Calu3 (cell line): ENCODE measurements at regions not wholly inside any gene's neighbourhood (a gene's known extent, or its start where the extent isn't known, plus 50 kb on each side); places are given as distances from the start of the nearest gene placed in this dataset.

Source experiments
- BruUV-seq: library from RNA; stranded (reverse); fragments of 400-500 nt; replicated peaks from 2 replicates; lab custom pipeline; 2021; lab: Mats Ljungman, UMichigan
- CTCF ChIA-PET: fragments of 300-600 bp; sonication (Branson Sonifier 250); formaldehyde crosslinking; loops from one replicate; lab custom pipeline; 2022; ENCODE audit warnings: antibody characterized with exemption; lab: Charles Lee
- DNase-seq: peaks from one replicate; pipeline ENCODE4 v3.0.0; 2022
- H3K27ac Mint-ChIP-seq: one replicate; pipeline ENCODE4 v1.8.0; 2022; ENCODE audit warnings: mixed read lengths; ENCODE audit not compliant: unreplicated experiment
- H3K27me3 Mint-ChIP-seq: one replicate; pipeline ENCODE4 v1.8.0; 2022; ENCODE audit warnings: mixed read lengths; ENCODE audit not compliant: unreplicated experiment
- H3K36me3 Mint-ChIP-seq: one replicate; pipeline ENCODE4 v1.8.0; 2022; ENCODE audit warnings: mild to moderate bottlenecking, moderate library complexity, mixed read lengths; ENCODE audit not compliant: insufficient read depth, unreplicated experiment
- H3K4me1 Mint-ChIP-seq: one replicate; pipeline ENCODE4 v1.8.0; 2022; ENCODE audit warnings: mild to moderate bottlenecking, low read depth, mixed read lengths; ENCODE audit not compliant: unreplicated experiment
- H3K4me3 Mint-ChIP-seq: one replicate; pipeline ENCODE4 v1.8.0; 2022; ENCODE audit warnings: mild to moderate bottlenecking, low read depth, moderate library complexity, mixed read lengths; ENCODE audit not compliant: unreplicated experiment
- H3K9me3 Mint-ChIP-seq: one replicate; pipeline ENCODE4 v1.8.0; 2022; ENCODE audit warnings: low read depth, mixed read lengths; ENCODE audit not compliant: unreplicated experiment
- intact Hi-C: fragments of 100-400 bp; cut with micrococcal nuclease; formaldehyde crosslinking; loops from one replicate; pipeline ENCODE4 v1.10.0; 2022; ENCODE audit not compliant: unreplicated experiment
- TF ChIP-seq, protein P1 (sequence below): fragments of 200-600 bp; IDR thresholded peaks from one replicate; pipeline ENCODE4 v1.8.0; 2022; ENCODE audit warnings: antibody characterized with exemption; ENCODE audit not compliant: unreplicated experiment

DNA sequence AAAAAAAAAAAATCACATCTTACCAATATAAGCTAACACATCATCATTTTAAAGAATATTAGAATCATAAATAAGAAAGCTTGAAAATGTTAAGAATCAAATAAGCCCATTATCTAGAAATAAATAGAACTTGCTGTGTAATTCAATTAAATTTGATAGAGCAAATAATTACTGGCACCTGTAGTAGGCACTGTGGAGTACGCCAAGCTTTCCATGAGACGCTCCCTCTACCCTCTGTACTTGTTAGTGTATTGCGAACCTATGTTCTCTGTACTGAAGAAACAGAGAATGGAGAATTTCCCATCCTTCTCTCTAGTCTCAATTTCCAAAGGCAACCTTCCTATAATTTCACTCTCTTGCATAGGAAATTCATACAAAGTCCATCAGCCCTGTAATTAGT is 61.7 kb upstream of the HAND2 start:
- CTCF ChIA-PET: no interaction called here
- H3K9me3 Mint-ChIP-seq: no peaks in the 10 kb centered on the region
- DNase-seq: no peak
- no peaks in the 10 kb centered on the region for H3K36me3 Mint-ChIP-seq
- TF ChIP-seq, protein P1, sequence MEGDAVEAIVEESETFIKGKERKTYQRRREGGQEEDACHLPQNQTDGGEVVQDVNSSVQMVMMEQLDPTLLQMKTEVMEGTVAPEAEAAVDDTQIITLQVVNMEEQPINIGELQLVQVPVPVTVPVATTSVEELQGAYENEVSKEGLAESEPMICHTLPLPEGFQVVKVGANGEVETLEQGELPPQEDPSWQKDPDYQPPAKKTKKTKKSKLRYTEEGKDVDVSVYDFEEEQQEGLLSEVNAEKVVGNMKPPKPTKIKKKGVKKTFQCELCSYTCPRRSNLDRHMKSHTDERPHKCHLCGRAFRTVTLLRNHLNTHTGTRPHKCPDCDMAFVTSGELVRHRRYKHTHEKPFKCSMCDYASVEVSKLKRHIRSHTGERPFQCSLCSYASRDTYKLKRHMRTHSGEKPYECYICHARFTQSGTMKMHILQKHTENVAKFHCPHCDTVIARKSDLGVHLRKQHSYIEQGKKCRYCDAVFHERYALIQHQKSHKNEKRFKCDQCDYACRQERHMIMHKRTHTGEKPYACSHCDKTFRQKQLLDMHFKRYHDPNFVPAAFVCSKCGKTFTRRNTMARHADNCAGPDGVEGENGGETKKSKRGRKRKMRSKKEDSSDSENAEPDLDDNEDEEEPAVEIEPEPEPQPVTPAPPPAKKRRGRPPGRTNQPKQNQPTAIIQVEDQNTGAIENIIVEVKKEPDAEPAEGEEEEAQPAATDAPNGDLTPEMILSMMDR: no peak
- H3K4me1 Mint-ChIP-seq: no peaks in the 10 kb centered on the region
- intact Hi-C loops: no loop called here
- H3K4me3 Mint-ChIP-seq: no peak overlapping the region
- no peaks in the 10 kb centered on the region for H3K27me3 Mint-ChIP-seq
- no peak overlapping the region for H3K27ac Mint-ChIP-seq
- BruUV-seq: no TSS peak

DNA sequence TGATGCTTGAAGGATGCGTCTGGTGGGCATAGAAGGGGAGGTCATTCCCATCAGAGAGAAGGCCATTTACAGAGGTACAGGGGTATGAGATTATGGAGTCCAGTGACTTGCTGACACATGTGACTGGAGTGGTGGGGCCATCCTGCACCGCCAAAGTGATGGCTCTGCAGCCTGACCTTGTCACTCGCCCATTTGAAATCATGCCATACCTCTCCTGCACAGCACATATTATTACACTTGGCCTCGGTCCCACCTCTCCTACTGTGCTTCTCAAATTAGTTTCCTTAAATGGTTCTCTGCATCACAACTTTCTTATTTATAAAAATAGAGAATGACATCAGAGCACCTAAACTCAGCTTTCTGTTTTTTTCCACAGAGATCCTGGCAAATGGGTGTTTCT is 60.7 kb upstream of the HAND2 start:
- Mint-ChIP-seq H3K4me3 (no peak overlapping the region), H3K27ac (no peak overlapping the region), H3K36me3 (no peaks in the 10 kb centered on the region), H3K27me3 (no peaks in the 10 kb centered on the region), H3K4me1 (no peaks in the 10 kb centered on the region), H3K9me3 (no peaks in the 10 kb centered on the region)
- intact Hi-C loops: no loop called here
- DNase-seq: no peak
- no TSS peak for BruUV-seq
- TF ChIP-seq, protein P1: no peak
- CTCF ChIA-PET: no interaction called here

DNA sequence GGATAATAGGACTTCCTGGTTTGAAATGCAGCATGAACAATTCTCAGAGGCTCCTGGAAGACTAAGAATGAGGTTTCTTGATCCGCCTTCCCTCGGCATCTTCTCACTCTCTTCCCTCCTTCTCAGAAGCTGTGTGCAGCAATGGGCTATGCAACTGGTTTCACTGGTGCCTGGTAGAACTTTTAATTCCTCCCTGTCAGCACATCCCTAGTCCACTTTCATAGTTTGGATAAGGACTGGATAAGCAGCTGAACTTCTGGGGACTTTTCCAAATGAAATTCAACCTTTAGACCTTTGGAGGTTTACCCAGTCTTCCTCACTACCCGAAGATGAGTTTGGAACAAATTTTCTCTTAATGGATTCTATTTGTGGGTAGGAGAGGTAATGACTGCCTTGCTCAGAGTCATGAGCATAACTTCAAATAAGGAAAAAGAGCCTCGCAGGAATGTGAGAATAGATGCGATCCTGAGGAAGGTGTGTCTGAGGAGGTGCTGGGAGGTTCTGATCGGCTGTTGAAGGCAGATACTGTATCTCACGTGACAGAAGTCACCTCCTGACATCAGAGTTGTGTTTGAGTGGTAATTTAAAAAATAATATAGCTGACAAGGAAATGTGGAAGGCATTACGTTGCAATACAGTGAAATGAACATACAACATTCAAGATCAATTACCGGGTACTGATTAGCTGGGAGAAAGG is 56.0 kb upstream of the HAND2 start:
- Mint-ChIP-seq H3K27me3 (no peaks in the 10 kb centered on the region), H3K27ac (no peak overlapping the region), H3K4me1 (no peaks in the 10 kb centered on the region), H3K36me3 (no peaks in the 10 kb centered on the region), H3K9me3 (no peaks in the 10 kb centered on the region), H3K4me3 (no peak overlapping the region)
- BruUV-seq: no TSS peak
- CTCF ChIA-PET: no interaction called here
- intact Hi-C loops: no loop called here
- DNase-seq: no peak
- TF ChIP-seq, protein P1: no peak

DNA sequence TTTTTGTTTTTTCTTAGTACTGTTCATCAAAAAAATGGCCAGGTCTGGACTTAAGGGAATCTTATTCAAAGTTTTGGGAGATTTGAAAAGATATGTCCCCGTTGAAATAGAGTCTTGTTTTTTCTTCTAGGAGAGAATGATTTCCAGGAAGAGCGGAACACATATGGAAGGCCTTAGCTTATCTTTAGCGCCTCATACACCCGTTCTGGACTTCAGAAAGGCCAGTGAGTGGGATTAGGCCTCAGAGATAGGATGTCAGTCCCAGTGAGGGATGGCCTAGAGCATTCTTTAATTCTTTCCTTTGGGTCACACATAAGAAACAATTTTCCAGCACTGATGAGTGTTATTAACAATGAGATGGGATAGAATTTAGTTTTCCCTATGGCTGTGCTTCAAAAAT is 54.5 kb upstream of the HAND2 start:
- intact Hi-C loops: no loop called here
- DNase-seq: no peak
- CTCF ChIA-PET: no interaction called here
- Mint-ChIP-seq H3K9me3 (no peaks in the 10 kb centered on the region), H3K27ac (no peak overlapping the region), H3K4me1 (no peaks in the 10 kb centered on the region), H3K27me3 (no peaks in the 10 kb centered on the region), H3K4me3 (no peak overlapping the region), H3K36me3 (no peaks in the 10 kb centered on the region)
- BruUV-seq: no TSS peak
- TF ChIP-seq, protein P1: no peak
